ENCODE measurements at regions not wholly inside any gene's neighbourhood (a gene's known extent, or its start where the extent isn't known, plus 50 kb on each side); places are given as distances from the start of the nearest gene placed in this dataset.
"Not testable (repeated sequence)": the region's sequence is repeated elsewhere in the genome, so short reads cannot be mapped to it uniquely, and the experiment has no call there.

DNA sequence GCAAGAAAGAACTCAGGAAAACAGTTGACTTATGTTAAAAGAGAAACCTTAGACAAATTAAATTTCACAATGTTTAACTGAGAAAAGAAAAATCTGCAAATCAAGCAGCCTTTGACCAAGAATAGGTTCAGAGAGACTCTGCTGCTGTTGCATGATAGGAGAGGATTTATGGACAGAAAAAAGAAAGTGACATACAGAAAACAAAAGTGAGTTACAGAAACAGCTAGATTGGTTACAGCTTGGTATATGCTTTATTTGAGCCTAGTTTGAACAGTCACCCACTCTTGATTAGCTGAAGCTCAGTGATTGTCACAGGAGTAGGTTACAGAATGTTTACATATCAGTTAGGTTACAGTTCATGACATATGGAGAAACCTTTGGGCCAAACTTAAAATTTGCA lies 258.2 kb upstream of the SPOPL start:
- intact Hi-C loops (cut with DNase I): no loop called here
- no peak for DNase-seq

GRCh38 chr2:138244501-138244925 lies 257.1 kb upstream of the SPOPL start:
- DNase-seq: no peak
- intact Hi-C loops (cut with DNase I): no loop called here

- intact Hi-C loops (cut with DNase I): no loop called here
- DNase-seq: no peak
Observed at GRCh38 chr2:138245310-138245709, 256.3 kb upstream of the SPOPL start.

- intact Hi-C loops (cut with DNase I): no loop called here
- no peak for DNase-seq
Observed at GRCh38 chr2:138247302-138247701, 254.3 kb upstream of the SPOPL start.

DNA sequence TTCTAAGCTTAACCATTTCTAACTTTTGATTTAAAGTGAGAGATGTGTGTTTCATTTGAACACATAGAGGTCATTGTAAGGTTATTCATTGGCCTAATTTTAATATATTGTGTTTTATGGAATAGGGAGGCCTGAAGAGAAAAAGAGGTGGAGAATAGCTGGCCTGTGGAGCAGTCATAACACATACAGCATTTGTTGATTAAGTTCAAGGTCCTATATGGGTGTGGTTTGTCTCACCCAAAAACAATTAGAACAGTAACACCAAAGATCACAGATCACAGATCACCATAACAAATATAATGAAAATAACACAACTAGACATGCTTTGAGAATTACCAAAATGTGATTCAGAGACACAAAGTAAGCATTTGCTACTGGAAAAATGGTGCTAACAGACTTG lies 252.4 kb upstream of the SPOPL start:
- no peak for DNase-seq
- intact Hi-C loops (cut with DNase I): no loop called here

- intact Hi-C loops (cut with DNase I); DNase-seq: not testable (repeated sequence)
Observed at GRCh38 chr2:138250843-138251320, 250.7 kb upstream of the SPOPL start.

GRCh38 chr2:138252587-138252986 lies 249.0 kb upstream of the SPOPL start:
- no peak for DNase-seq
- intact Hi-C loops (cut with DNase I): no loop called here

DNA sequence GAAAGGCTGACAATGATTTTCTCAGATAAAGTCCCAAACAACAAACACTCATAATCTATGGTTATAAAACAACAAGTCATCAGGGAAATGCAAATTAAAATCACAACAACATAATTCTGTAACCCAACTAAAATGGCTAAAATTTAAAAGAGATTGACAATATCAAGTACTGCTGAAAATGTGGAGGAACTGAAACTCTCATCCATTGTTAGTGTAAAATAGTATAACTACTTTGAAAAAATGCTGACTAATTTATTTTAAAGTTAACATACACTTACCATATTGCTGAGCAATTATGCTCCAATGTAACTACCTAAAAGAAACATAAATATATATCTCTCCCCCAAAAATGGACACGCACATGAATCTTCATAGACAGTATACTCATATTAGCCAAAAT lies 245.9 kb upstream of the SPOPL start:
- no peak for DNase-seq
- intact Hi-C loops (cut with DNase I): no loop called here

DNA sequence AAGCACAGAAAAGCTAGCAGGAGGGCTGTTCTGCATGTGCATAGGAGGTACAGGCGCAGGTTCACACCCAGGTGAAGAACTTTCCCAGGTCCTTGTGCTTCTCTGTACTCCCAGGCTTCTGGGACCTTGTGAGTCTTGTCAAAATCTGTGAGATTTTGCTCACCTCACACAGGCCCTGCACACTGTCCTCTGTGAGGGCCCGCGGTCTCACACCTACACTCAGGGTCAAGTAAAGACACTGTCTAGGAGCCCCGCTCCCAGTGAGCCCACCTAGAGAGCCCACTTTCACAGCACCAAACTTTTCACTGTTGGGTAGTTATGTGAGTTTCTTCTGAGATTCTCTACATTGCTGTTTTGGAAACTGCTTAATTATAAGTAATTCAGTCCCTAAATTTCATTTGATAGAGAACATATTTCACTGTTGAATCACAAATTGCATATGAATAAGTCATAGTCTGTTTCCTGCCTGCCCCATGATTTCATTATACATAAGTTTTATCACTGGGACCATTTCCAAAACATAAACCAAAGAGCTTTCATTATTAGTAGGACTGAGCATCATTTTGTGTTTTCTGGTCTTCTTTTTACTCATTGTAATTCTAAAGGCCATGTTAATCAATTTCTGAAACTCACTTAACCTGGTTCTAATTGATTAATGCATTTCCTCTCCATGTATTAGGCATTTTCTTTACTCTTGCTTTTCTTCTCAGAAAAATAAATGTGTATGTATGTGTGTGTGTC lies 234.2 kb upstream of the SPOPL start:
- intact Hi-C loops (cut with DNase I): no loop called here
- DNase-seq: no peak

GRCh38 chr2:138267902-138268254 lies 233.7 kb upstream of the SPOPL start:
- DNase-seq: no peak
- intact Hi-C loops (cut with DNase I): no loop called here

DNA sequence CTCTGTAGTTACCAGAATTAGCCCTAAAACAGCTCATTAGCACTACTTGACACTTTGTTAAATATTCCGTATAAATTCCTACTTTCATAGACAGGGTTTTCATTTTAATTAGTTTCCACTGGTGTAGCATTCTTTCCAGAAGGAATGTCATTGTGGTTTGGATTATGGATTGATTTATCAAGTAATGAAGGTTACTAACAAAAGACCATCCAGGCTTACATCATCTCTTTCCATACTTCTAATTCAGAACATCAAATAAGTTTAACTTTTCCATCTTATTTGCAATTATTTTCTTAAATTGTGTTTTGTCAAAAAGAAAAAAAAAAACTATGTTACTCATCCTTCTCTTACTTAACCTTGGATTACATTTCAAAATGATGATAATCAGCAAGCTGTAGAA lies 231.8 kb upstream of the SPOPL start:
- DNase-seq: no peak
- intact Hi-C loops (cut with DNase I): no loop called here

DNA sequence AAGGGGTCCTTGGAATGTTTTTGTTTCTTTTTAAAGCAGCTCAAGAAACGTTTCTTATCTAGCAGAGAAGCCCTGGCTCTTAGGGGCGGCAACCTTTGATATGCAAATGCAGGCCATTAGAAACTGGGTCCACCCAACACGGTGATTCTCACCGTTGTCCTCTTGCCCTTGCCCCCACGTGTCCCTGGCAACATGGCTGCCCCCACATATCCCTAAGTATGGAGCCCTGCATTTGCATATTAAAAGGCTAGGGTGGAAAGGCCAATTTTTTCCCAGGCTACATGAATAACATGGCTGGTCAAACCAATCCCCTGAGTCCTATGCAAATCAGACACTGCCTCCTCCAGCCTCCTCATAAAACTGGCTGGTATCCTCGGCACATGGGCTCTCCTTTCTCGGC lies 230.1 kb upstream of the SPOPL start:
- intact Hi-C loops (cut with DNase I): no loop called here
- DNase-seq: no peak

DNA sequence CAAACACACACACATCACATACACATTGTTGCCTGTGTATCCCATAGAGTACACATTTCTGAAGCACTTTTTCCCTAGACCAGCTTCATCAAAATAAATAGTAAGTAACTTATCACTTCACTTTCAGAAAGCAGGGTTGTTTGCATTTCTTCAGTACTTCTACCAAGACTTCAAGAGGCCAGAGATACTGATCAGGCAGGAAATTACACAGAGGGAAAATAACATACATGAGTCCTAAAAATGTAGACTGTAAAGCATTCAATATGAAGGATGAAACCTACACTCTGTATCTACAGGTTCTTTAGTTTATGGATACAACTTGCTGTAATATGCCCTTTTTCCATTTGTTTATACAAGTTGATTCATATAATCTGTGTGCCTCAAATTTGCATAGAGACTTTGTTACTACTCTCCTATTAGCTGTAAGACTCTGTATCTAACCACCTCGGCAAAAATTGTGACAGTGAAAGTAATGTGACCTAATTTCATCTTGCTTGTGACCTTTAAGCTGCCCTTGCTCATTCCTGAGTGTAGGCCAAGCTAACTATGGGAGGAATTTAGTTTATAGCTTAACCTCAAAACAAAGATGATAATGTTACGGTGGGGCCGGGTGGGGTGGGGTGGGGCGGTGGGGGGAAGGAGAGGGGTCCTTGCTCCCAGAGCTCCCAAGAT lies 228.9 kb upstream of the SPOPL start:
- intact Hi-C loops (cut with DNase I): no loop called here
- DNase-seq: no peak

DNA sequence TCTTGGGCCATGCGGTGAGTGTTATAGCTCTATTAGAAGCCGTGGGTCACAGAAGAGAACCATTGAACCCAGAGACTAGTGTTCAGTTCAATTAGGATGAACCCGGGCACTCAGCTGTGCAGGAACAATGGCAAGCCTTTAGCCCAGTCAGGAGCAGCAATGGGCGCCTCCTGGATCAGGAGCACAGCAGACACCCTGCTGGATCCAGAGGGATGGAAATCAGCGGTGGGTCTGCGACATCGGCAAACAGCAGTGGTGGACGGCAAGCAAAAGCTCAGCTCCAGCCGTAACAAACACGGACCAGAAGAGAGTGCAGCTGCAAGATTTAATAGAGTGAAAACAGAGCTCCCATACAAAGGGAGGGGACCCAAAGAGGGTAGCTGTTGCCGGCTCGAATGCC lies 228.3 kb upstream of the SPOPL start:
- DNase-seq; intact Hi-C loops (cut with DNase I): not testable (repeated sequence)

DNA sequence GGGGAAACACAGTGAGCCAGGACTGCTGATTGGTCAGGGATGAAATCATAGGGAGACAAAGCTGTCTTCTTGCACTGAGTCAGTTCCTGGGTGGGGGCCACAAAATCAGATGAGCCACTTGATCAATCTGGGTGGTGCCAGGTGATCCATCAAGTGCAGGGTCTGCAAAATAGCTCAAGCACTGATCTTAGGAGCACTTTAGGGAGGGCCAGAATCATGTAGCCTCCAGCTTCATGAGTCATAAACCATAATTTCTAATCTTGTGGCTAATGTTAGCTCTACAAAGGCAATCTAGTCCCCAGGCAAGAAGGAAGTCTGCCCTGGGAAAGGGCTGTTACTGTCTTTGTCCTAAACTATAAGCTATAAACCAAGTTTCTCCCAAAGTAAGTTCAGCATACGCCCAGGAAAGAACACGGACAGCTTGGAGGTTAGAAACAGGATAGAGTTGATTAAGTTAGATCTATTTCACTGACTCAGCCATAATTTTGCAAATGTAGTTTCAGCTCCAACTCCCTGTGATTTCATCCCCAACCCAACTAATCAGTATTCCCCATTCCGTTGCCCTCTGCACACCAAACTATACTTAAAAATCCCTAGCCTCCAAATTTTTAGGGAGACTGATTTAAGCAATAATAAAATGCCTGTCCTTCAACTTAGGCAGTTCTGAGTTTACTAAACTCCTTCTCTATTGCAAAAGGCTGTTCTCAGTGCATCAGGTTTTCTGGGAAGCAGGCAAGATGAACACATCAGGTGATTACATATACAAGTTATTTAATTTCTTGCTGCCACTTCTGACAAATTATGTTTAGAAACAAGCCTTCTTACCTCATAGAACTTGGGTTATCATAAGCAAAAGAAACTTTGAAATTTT lies 226.9 kb upstream of the SPOPL start:
- DNase-seq: no peak
- intact Hi-C loops (cut with DNase I): no loop called here

DNA sequence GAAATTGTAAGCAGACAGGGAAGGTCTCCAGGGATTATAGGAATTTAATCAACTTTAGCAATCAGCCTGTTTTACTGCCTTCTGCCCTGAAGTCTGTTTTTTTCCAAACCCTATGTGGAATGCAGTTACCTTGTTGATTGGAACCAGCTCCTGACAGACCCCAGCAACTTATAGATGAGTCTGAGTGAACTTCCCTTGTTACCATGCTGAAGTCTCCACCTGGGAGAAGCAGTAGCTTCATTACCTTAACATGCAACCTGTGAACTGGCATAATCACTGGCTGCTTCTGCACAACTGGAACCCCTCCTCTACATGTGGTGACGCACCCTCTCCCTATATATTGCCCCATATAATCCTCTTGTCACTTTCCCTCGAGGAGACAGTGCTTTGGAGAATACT lies 226.3 kb upstream of the SPOPL start:
- DNase-seq: no peak
- intact Hi-C loops (cut with DNase I): no loop called here

DNA sequence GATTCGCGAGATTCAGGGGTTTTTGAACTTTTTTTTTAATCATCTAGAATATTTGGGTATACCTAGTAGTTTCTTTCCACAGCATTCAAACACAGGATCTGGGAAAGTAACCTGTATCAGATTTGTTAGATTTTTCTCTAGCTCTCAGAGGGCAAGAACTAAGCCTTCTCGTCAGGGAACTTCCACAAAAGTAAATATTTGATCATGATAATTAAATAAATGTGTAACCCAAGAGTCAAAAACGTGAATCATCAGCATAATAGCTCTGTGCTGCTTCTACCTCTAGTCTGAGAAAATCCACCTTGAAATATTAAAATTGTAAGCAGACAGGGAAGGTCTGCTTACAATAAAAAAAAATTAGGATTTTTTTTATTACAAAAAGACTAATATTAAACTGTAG lies 225.7 kb upstream of the SPOPL start:
- no peak for DNase-seq
- intact Hi-C loops (cut with DNase I): no loop called here

GRCh38 chr2:138276339-138276738 lies 225.2 kb upstream of the SPOPL start:
- intact Hi-C loops (cut with DNase I): no loop called here
- no peak for DNase-seq

DNA sequence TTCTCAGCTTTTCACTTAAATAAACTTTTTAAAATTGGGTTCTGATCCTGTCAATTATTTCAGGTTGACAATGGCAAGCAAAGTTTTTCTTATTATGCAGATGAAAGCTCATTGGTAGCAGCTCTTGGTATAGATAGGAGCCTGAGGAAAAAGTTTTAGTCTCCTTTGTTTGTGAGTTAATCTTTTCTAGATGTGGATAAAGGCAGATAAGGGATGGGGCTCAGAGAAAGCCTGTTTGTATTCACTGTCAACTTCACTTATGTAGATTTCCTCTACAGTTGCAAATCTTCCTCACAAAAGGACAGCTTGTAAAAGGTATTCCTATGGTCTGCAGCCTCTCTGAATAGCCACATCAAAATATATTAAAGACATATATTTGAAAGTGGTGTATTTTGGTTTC lies 224.5 kb upstream of the SPOPL start:
- intact Hi-C loops (cut with DNase I): no loop called here

GRCh38 chr2:138279871-138280270 lies 221.7 kb upstream of the SPOPL start:
- intact Hi-C loops (cut with DNase I): no loop called here
- DNase-seq: no peak

More for the DNA sequence above, 224.5 kb upstream of the SPOPL start:
- DNase-seq: no peak

Data from head of caudate nucleus (tissue), 42 donors.